Activated naive CD8-positive, alpha-beta T cell treated with anti-CD3 and anti-CD28 coated beads, Interleukin-2, amount 50 U/mL, for 24 hours (primary cell): ENCODE measurements at regions not wholly inside any gene's neighbourhood (a gene's known extent, or its start where the extent isn't known, plus 50 kb on each side); places are given as distances from the start of the nearest gene placed in this dataset.

Source experiments
- ATAC-seq: fragments of 150-1000 bp; cut with Tn5 transposase; one replicate; pipeline ENCODE4 v1.10.0; 2021
- DNase-seq: peaks from one replicate; pipeline ENCODE4 v3.0.0; 2021
- H3K27ac Mint-ChIP-seq: one replicate; pipeline ENCODE4 v1.8.0; 2021; ENCODE audit warnings: mild to moderate bottlenecking, mixed read lengths
- H3K27me3 Mint-ChIP-seq: one replicate; pipeline ENCODE4 v1.8.0; 2021; ENCODE audit warnings: mixed read lengths
- H3K36me3 Mint-ChIP-seq: one replicate; pipeline ENCODE4 v1.8.0; 2021; ENCODE audit warnings: low read depth, mixed read lengths
- H3K4me1 Mint-ChIP-seq: one replicate; pipeline ENCODE4 v1.8.0; 2021; ENCODE audit warnings: mixed read lengths
- H3K4me3 Mint-ChIP-seq: one replicate; pipeline ENCODE4 v1.8.0; 2021; ENCODE audit warnings: mild to moderate bottlenecking, moderate library complexity, mixed read lengths
- H3K9me3 Mint-ChIP-seq: one replicate; pipeline ENCODE4 v1.8.0; 2021; ENCODE audit warnings: mixed read lengths

DNA sequence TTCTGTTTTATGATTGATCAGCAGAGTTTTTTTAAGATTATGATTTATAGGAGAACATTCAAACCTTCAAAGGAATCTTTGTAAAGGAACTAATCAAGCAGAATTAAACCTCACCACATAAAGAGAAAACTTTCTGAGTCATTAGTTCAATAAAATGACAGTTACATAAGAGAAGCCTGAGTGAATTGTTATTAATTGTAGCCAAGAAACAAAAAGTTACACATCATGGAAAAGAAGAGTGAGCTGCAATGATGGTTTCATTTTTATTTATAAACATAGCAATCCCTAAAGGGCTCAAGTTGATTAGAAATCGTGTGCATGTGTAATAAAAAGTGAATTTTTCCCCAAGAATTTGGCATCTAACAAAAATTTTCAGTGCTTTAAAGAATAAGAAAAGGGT is 731.4 kb downstream of the LTN1 start:
- H3K9me3 Mint-ChIP-seq = no peaks in the 10 kb centered on the region
- no peaks in the 10 kb centered on the region for H3K36me3 Mint-ChIP-seq
- no peaks in the 10 kb centered on the region for H3K27me3 Mint-ChIP-seq
- no peak overlapping the region for H3K27ac Mint-ChIP-seq
- H3K4me1 Mint-ChIP-seq = no peaks in the 10 kb centered on the region
- DNase-seq (no peak), ATAC-seq (no peak)
- H3K4me3 Mint-ChIP-seq = no peak overlapping the region

DNA sequence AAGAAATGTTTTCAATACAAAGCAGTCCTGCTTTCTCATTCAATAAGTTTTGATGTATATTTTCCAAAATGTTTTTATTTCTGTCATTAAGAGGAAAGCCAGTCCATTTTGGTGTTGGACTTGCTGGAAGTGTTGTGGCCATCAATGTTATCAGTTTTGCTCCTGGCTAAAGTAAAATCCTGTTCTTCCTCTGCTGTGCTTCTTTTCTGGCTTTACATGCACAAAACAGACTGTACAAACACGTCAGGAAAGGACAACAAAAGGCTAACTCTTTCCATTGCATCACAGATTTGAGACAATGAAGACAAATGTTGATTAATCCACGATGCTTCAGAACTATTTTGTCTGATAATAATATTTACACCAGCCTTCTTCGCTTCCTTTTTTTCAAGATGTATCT is 735.4 kb downstream of the LTN1 start:
- H3K4me3 Mint-ChIP-seq = no peak overlapping the region
- no peaks in the 10 kb centered on the region for H3K9me3 Mint-ChIP-seq
- H3K27ac Mint-ChIP-seq = no peak overlapping the region
- DNase-seq (no peak), ATAC-seq (no peak)
- H3K27me3 Mint-ChIP-seq = no peaks in the 10 kb centered on the region
- H3K36me3 Mint-ChIP-seq = no peaks in the 10 kb centered on the region
- H3K4me1 Mint-ChIP-seq = no peaks in the 10 kb centered on the region

- H3K4me3 Mint-ChIP-seq = no peak overlapping the region
- ATAC-seq (no peak), DNase-seq (no peak)
- H3K27me3 Mint-ChIP-seq = no peaks in the 10 kb centered on the region
- no peaks in the 10 kb centered on the region for H3K4me1 Mint-ChIP-seq
- no peak overlapping the region for H3K27ac Mint-ChIP-seq
- H3K36me3 Mint-ChIP-seq = no peaks in the 10 kb centered on the region
- H3K9me3 Mint-ChIP-seq = no peaks in the 10 kb centered on the region
These were observed 735.8 kb downstream of the LTN1 start for GRCh38 chr21:28256837-28257236.

- no peak overlapping the region for H3K27ac Mint-ChIP-seq
- no peak for DNase-seq
- H3K4me1 Mint-ChIP-seq = no peaks in the 10 kb centered on the region
These were observed 736.3 kb downstream of the LTN1 start for GRCh38 chr21:28256420-28256831.

GRCh38 chr21:28253961-28254360 is 738.7 kb downstream of the LTN1 start:
- no peak for ATAC-seq

More at GRCh38 chr21:28256420-28256831, 736.3 kb downstream of the LTN1 start:
- Mint-ChIP-seq H3K9me3 (no peaks in the 10 kb centered on the region), H3K27me3 (no peaks in the 10 kb centered on the region), H3K4me3 (no peak overlapping the region), H3K36me3 (no peaks in the 10 kb centered on the region)
- no peak for ATAC-seq

DNA sequence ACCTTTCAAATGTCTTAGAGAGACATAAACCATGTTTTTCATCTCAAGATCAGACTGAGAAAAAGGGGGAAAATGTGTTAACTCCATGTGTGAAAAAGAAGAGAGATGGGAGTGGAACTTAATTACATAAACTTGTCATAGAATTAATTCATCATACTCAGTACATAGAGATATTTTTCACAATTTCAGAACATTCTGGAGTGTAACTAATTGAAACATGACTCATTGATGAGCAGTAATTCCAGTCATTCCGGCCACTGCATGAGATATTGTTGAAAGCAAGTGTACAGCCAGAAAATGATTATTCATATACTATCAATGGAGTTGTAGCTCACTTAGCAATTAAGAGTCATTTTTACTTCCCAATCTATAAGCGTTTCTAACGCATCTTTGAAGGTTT is 739.3 kb downstream of the LTN1 start:
- Mint-ChIP-seq H3K36me3 (no peaks in the 10 kb centered on the region), H3K9me3 (no peaks in the 10 kb centered on the region), H3K27me3 (no peaks in the 10 kb centered on the region), H3K4me3 (no peak overlapping the region), H3K27ac (no peak overlapping the region), H3K4me1 (no peaks in the 10 kb centered on the region)
- no peak for ATAC-seq
- DNase-seq = no peak

More at GRCh38 chr21:28253961-28254360, 738.7 kb downstream of the LTN1 start:
- Mint-ChIP-seq H3K4me3 (no peak overlapping the region), H3K27ac (no peak overlapping the region), H3K27me3 (no peaks in the 10 kb centered on the region), H3K9me3 (no peaks in the 10 kb centered on the region), H3K36me3 (no peaks in the 10 kb centered on the region), H3K4me1 (no peaks in the 10 kb centered on the region)
- DNase-seq = no peak

DNA sequence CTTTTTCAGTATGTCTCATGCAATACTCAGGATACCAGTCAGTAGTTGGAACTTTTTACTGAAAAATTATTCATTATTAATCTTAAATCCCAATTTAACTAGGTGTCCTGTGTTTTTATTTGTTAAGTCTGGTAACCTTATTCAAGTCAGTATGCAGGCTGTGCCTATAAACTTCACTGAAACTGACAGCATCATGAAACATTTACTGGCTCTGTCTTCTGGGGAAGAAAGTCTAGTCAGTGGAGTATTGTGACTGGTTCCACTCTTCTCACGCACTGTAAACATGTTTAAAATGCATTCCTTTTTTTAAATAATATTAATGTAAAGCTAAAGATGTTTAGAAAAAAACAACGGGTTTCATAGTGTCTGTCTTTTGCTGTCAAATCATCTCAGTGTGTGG is 739.7 kb downstream of the LTN1 start:
- Mint-ChIP-seq H3K36me3 (no peaks in the 10 kb centered on the region), H3K27ac (no peak overlapping the region), H3K27me3 (no peaks in the 10 kb centered on the region), H3K4me3 (no peak overlapping the region), H3K9me3 (no peaks in the 10 kb centered on the region), H3K4me1 (no peaks in the 10 kb centered on the region)
- DNase-seq (no peak), ATAC-seq (no peak)

- no peak for ATAC-seq
These were observed 741.7 kb downstream of the LTN1 start for GRCh38 chr21:28250946-28251345.

GRCh38 chr21:28247454-28248020 is 745.1 kb downstream of the LTN1 start:
- ATAC-seq (no peak), DNase-seq (no peak)
- Mint-ChIP-seq H3K4me1 (no peaks in the 10 kb centered on the region), H3K4me3 (no peak overlapping the region), H3K9me3 (no peaks in the 10 kb centered on the region), H3K27ac (no peak overlapping the region), H3K36me3 (no peaks in the 10 kb centered on the region), H3K27me3 (no peaks in the 10 kb centered on the region)

More at GRCh38 chr21:28250946-28251345, 741.7 kb downstream of the LTN1 start:
- no peaks in the 10 kb centered on the region for H3K27me3 Mint-ChIP-seq
- H3K4me3 Mint-ChIP-seq = no peak overlapping the region
- H3K36me3 Mint-ChIP-seq = no peaks in the 10 kb centered on the region
- DNase-seq = no peak
- no peak overlapping the region for H3K27ac Mint-ChIP-seq
- H3K4me1 Mint-ChIP-seq = no peaks in the 10 kb centered on the region
- no peaks in the 10 kb centered on the region for H3K9me3 Mint-ChIP-seq

DNA sequence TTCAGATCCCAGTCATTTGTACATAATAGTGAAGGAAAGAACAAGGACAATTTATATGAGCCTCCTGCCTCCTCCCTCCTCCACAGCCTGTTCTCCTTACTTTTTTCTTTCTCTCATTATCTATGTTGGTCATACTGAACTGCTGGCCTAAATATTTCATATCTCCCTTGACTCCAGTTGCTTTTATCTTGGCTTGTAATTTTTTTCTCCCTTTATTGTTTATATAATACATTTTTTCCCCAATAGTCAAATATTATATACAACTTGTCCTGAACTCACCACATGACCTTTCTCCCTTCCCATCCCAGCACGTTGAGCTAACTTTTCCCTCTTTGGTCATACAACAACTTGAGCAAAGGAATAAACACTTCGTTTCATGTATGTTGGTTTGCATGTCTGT is 752.1 kb downstream of the LTN1 start:
- no peak for DNase-seq
- Mint-ChIP-seq H3K9me3 (no peaks in the 10 kb centered on the region), H3K36me3 (no peaks in the 10 kb centered on the region), H3K4me1 (no peaks in the 10 kb centered on the region), H3K27me3 (no peaks in the 10 kb centered on the region), H3K4me3 (no peak overlapping the region), H3K27ac (no peak overlapping the region)
- ATAC-seq = no peak

DNA sequence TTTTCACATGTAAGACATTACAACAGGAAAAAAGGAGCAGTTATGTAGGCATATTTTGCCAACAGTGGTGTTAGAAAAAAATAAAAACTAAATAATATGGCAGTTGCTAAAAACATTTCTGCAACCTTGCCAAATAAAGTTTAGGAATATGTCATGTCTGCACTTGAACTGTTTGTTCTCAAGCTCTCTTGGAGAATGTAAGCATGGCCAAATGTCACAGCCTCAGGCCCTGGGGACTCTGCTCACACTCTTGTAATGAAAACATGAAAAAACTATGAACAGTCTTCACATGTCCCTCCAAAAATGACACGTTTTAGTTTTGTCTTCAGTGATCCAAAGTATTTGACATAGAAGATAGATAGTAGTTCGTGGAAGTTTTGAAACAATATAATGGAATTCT is 753.3 kb downstream of the LTN1 start:
- no peak for ATAC-seq
- Mint-ChIP-seq H3K9me3 (no peaks in the 10 kb centered on the region), H3K27ac (no peak overlapping the region), H3K36me3 (no peaks in the 10 kb centered on the region), H3K27me3 (no peaks in the 10 kb centered on the region), H3K4me3 (no peak overlapping the region), H3K4me1 (no peaks in the 10 kb centered on the region)
- DNase-seq = no peak

GRCh38 chr21:28237661-28238060 is 755.0 kb downstream of the LTN1 start:
- Mint-ChIP-seq H3K9me3 (no peaks in the 10 kb centered on the region), H3K27me3 (no peaks in the 10 kb centered on the region), H3K4me3 (no peak overlapping the region), H3K36me3 (no peaks in the 10 kb centered on the region), H3K4me1 (no peaks in the 10 kb centered on the region), H3K27ac (no peak overlapping the region)
- ATAC-seq (no peak), DNase-seq (no peak)

GRCh38 chr21:28235169-28235895 is 757.3 kb downstream of the LTN1 start:
- Mint-ChIP-seq H3K4me3 (no peak overlapping the region), H3K4me1 (no peaks in the 10 kb centered on the region), H3K27me3 (no peaks in the 10 kb centered on the region), H3K27ac (no peak overlapping the region), H3K9me3 (no peaks in the 10 kb centered on the region), H3K36me3 (no peaks in the 10 kb centered on the region)
- ATAC-seq = no peak
- no peak for DNase-seq

- H3K27me3 Mint-ChIP-seq = no peaks in the 10 kb centered on the region
- ATAC-seq = no peak
- H3K4me3 Mint-ChIP-seq = no peak overlapping the region
- H3K9me3 Mint-ChIP-seq = no peaks in the 10 kb centered on the region
- H3K27ac Mint-ChIP-seq = no peak overlapping the region
- H3K4me1 Mint-ChIP-seq = no peaks in the 10 kb centered on the region
- H3K36me3 Mint-ChIP-seq = no peaks in the 10 kb centered on the region
- DNase-seq = no peak
These were observed 758.4 kb downstream of the LTN1 start for GRCh38 chr21:28234326-28234725.

- no peaks in the 10 kb centered on the region for H3K36me3 Mint-ChIP-seq
- no peak overlapping the region for H3K4me3 Mint-ChIP-seq
- DNase-seq (no peak), ATAC-seq (no peak)
- H3K27me3 Mint-ChIP-seq = no peaks in the 10 kb centered on the region
- H3K4me1 Mint-ChIP-seq = no peaks in the 10 kb centered on the region
- H3K9me3 Mint-ChIP-seq = no peaks in the 10 kb centered on the region
- no peak overlapping the region for H3K27ac Mint-ChIP-seq
These were observed 759.0 kb downstream of the LTN1 start for GRCh38 chr21:28233536-28234220.
